C4-2B (cell line): ENCODE measurements at regions not wholly inside any gene's neighbourhood (a gene's known extent, or its start where the extent isn't known, plus 50 kb on each side); places are given as distances from the start of the nearest gene placed in this dataset.

ENCODE experiments used
- H3K27ac ChIP-seq: fragments of 450-650 bp; 2 replicates; pipeline ENCODE4 v1.5.1; 2017
- ZFX ChIP-seq: fragments of 450-650 bp; IDR thresholded peaks from 2 replicates; pipeline ENCODE4 v1.6.1; 2017
- TF ChIP-seq, protein P1 (sequence below): fragments of 450-650 bp; conservative IDR thresholded peaks from 2 replicates; pipeline ENCODE4 v1.5.1; 2017; ENCODE audit warnings: mild to moderate bottlenecking

DNA sequence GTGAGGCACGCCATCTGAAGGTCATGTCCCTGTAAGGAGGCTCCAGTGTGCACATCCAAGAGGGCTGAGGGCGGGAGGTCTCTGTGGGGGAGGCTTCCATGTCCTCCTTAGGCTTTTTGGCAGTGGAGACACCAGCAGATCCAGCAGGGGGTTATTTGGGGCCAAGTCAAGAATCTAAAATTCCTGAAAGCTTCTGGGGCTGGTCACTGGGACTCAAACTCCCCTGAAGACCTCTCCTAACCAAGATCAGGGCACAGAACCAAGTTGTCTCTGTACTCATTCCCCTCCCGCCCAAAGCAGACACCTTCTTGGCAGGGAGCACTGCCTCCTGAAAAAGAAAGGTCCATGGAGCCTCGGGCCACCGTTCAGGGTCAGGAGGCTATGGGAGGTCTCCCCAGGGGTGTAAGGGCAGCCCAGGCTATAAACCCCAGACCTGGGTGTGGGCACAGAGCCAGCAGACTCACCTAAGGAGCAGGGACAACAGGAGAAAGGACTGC is 127.4 kb upstream of the ADRA1B start:
- TF ChIP-seq ZFX: no peak
- TF ChIP-seq, protein P1, sequence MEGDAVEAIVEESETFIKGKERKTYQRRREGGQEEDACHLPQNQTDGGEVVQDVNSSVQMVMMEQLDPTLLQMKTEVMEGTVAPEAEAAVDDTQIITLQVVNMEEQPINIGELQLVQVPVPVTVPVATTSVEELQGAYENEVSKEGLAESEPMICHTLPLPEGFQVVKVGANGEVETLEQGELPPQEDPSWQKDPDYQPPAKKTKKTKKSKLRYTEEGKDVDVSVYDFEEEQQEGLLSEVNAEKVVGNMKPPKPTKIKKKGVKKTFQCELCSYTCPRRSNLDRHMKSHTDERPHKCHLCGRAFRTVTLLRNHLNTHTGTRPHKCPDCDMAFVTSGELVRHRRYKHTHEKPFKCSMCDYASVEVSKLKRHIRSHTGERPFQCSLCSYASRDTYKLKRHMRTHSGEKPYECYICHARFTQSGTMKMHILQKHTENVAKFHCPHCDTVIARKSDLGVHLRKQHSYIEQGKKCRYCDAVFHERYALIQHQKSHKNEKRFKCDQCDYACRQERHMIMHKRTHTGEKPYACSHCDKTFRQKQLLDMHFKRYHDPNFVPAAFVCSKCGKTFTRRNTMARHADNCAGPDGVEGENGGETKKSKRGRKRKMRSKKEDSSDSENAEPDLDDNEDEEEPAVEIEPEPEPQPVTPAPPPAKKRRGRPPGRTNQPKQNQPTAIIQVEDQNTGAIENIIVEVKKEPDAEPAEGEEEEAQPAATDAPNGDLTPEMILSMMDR: no peak
- H3K27ac ChIP-seq: no peak overlapping the region

DNA sequence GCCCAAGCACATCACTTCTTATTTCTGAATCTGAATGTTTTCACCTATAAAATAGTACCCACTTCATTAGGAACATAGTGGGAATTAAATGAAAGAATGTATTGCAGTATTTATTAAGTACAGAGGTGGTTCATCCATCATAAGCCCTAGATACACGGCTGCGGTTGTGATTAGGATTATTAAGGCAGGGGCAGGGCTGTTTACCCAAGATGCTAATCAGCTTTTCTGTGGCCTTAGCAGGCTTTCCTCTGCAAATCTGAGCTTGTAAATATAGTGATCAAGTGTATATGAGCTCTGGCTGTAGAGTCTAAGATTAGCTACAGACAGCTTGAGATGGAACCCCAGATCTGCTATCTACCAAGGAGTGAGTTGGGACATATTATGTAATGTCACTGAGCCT is 124.1 kb upstream of the ADRA1B start:
- no peak for TF ChIP-seq ZFX
- TF ChIP-seq, protein P1: no peak
- H3K27ac ChIP-seq: no peak overlapping the region

DNA sequence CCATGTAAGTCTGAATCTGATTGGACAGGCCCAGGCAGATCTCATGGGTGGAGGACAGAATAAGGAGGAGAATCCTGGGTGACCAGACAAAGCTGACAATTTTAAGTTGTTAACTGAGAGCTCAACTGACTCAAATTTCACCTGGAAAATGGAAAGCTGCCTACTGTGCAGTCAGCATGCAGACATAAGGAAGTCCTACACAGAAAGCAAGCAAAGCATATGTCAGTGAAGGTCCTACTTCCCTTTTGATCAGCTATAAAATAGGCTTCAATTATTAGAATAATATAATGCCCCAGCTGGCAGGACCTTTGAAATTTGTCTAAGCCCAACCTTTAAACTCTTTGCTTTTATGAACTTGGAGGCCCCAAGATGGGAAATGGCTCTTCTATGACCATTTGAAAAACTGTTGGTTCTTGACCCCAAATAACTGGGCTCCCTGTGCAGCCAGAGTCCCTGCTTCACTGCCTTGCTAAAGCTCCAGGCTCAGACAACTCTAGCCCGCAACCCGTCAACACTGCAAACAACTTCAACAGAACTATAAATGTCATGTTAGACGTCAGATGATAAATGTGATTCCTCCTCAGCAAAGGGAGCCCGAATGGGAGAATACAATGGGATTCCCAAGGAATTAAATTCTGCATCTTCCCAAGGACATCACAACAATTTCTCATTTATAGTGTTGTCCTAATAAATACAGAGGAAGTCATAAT is 118.9 kb upstream of the ADRA1B start:
- TF ChIP-seq, protein P1: no peak
- TF ChIP-seq ZFX: no peak
- H3K27ac ChIP-seq: no peak overlapping the region

DNA sequence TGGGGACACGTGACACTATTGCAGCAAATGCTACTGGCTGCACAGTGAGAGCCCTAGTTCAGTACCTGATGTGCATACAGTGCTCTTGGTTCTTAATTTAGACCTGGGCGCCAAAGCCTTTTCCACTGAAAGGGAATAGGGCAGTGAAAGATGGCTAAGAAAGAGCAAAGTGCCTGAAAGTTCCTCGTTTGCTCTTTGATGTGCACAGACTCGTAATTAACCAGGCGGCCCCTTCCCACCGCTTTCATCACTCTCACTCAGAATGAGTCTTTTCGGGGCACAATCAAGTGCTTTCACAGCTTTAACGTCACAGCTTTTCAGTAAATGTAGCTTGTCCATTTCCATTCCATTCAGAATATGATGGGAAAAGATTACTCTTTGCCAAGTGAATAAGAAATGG is 116.6 kb upstream of the ADRA1B start:
- TF ChIP-seq ZFX: no peak
- TF ChIP-seq, protein P1: no peak

DNA sequence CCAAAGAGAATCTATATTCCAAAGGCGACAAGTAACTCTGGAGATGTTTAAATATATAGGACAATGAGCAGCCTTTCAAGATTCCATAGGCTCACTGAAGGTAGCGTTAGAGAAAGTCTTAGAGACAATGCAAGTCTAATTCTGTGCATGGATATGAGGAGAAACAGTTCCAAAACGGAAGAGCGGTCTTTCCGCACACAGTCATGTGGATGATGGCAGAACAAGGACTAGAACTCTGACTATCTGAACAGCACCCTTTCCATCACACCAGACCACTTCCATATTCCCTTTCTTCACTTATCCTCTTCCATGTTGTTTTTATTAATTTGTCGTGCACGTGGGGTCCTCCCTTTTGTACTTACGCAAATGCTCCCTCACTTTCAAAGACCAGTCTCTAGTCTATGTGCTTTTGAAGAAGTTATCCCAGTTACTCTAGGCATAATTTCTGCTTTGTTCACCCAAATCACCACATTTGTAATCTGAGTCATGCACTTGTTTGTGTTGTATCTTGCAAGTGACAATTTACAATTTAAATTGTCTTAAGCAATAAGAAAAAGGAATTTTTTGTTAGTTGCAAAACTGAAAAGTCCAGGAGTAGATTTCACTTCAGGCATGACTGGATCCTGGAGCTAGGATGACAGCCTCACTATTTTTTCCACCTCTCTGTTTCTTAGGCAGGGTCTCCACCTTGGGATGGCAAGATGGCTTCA is 116.0 kb upstream of the ADRA1B start:
- no peak overlapping the region for H3K27ac ChIP-seq
- TF ChIP-seq, protein P1: no peak
- TF ChIP-seq ZFX: no peak

More for the DNA sequence above, 116.6 kb upstream of the ADRA1B start:
- no peak overlapping the region for H3K27ac ChIP-seq

DNA sequence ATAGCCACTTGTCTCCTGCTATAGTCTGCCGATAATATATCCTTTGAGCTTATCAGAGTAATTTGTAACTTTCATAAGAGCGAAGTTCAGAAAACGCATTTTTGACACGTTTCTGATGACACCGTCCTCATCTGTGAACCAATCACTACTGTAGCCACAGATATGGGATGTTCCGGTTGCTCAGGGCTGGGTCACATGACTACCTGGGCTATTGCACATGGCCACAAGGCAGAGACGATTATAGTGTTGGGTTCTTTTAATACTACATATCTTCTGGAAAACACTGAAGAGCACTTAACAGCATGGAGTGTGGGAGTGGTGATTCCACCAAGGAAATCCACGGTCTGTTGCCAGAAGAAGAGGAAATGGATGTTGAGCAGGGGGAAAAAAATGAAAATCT is 115.0 kb upstream of the ADRA1B start:
- no peak for TF ChIP-seq ZFX
- TF ChIP-seq, protein P1: no peak
- no peak overlapping the region for H3K27ac ChIP-seq

DNA sequence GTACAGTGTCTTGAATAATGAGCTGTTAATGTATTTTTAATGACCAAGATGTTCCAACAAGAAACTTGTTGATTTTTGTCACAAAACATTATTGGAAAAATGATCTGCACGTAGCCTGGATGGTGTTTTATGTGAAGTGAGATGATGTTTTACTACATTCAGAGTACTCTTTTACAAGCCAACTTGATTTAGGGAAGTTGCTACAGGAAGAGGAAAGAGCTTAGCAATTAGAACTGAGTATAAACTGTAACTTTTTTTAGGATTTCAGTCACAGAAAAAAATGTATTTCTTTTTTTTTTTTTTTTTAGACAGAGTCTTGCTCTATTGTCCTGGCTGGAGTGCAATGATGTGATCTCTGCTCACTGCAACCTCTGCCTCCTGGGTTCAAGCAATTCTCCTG is 113.6 kb upstream of the ADRA1B start:
- H3K27ac ChIP-seq: no peak overlapping the region
- TF ChIP-seq ZFX: no peak
- TF ChIP-seq, protein P1: no peak
